GM12872 (cell line): ENCODE measurements at regions not wholly inside any gene's neighbourhood (a gene's known extent, or its start where the extent isn't known, plus 50 kb on each side); places are given as distances from the start of the nearest gene placed in this dataset.

Experiments
- TF ChIP-seq, protein P1 (sequence below): IDR thresholded peaks from 3 replicates; pipeline ENCODE4 v1.5.1; 2011; ENCODE audit warnings: low read depth, mild to moderate bottlenecking, low read length, moderate library complexity; ENCODE audit not compliant: insufficient read depth

DNA sequence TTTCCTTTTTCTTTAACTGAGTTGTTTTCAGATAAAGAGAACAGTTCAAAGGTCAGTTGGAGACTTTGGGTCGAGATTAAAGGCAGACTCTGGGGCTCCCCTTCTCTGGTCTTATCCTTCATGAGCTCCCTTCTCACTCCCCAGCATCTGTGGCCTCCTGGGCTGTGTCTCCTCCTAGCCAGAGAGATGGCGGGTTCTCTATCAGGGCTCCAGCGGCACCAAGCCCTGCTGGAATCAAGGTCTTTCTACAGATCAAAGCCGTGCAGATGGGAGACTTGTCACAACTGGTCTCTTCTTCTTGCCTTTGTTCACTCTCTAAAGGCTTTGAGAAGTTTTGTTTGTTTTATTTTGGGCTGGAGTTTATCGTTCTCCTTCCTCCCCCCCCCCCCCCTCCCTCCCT, 373.7 kb upstream of the C1orf174 start:
- TF ChIP-seq, protein P1, sequence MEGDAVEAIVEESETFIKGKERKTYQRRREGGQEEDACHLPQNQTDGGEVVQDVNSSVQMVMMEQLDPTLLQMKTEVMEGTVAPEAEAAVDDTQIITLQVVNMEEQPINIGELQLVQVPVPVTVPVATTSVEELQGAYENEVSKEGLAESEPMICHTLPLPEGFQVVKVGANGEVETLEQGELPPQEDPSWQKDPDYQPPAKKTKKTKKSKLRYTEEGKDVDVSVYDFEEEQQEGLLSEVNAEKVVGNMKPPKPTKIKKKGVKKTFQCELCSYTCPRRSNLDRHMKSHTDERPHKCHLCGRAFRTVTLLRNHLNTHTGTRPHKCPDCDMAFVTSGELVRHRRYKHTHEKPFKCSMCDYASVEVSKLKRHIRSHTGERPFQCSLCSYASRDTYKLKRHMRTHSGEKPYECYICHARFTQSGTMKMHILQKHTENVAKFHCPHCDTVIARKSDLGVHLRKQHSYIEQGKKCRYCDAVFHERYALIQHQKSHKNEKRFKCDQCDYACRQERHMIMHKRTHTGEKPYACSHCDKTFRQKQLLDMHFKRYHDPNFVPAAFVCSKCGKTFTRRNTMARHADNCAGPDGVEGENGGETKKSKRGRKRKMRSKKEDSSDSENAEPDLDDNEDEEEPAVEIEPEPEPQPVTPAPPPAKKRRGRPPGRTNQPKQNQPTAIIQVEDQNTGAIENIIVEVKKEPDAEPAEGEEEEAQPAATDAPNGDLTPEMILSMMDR: no peak

DNA sequence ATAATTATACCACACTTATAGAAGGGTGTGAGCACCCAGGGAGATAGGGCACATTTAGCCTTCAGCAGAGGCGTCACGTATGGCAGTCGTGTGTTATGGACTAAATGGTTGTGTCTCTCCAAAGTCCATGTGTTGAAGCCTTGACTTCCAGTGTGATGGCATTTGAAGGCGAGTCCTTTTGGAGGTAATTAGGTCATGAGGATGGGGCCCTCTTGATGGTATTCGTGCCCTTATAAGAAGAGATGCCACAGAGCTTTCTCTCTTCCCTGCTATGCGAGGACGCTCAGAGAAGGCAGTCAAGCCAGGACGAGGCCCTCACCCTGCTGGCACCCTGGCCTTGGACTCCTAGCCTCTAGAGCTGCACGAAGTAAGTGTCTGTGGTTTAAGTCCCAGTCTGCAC, 375.0 kb upstream of the C1orf174 start:
- TF ChIP-seq, protein P1: no peak

DNA sequence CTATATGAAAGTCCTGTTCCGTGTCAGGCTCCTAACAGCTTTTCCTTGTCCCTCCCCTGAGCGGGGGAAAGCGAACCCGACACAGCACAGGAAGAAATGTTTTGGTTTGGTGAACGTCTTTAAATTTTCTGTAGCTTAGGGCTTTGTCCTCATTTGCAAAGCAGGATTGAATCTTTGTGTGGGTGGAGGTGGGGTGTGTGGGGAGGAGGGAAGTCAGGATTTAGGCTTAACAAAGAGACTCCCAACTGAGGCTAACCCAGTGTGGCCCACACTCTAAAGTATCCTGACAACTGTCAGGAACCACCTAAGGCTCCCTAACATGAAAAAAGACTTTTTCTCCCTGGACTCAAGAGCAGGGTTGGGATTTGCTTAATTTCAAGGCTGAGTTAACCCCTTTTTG, 376.2 kb upstream of the C1orf174 start:
- TF ChIP-seq, protein P1: no peak

DNA sequence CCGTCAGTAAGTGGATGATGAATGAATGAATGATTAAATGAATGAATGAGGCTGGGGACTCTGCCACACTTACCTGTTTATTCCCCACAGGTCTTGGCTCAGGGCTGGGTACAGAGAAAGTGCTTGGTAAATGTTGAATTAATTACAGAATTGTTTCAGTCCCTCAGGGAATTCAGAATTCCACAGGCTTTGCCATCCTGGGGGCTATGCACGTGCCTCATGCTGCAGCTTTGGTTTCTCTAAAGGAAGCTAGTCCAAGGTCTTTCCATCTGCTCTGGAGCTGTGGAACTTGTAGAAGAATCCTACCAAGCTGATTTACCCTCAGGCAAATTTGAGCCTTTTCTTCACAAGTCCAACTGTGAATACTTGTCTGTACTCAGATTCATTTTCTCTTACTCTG, 376.8 kb upstream of the AJAP1 start:
- TF ChIP-seq, protein P1: no peak

DNA sequence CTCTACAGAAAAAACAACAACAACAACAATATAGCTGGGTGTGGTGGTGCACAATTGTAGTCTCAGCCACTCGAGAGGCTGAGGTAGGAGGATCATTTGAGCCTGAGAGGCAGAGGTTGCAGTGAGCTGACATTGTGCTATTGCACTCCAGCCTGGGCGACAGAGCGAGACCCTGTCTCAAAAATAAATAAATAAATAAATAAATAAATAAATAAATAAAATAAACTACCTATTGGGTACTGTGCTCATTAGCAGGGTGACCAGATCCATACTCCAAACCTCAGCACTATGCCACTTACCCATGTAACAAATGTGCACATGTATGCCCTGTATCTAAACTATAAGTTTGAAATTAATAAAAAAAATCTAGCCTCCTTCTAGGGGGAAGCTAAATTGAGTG, 369.4 kb upstream of the AJAP1 start:
- TF ChIP-seq, protein P1: no peak

DNA sequence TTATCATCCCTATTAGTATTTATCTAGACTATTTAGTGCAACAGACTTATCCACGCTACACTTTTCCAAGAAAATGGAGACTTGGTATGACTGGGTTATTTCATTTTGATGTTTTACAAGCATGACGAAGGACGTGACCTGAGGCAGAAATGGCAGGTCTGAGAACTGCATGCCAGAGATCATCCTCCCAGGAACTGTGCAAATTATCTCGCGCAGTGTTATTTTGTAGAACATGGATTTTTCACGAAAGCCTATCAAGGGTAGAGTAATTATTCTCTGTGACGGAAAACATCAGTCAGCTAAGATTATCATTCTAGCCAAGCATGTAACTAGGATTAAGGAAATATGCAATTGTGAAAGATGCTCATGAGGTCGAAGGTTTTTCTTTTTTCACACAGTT, 361.5 kb upstream of the AJAP1 start:
- TF ChIP-seq, protein P1: no peak

DNA sequence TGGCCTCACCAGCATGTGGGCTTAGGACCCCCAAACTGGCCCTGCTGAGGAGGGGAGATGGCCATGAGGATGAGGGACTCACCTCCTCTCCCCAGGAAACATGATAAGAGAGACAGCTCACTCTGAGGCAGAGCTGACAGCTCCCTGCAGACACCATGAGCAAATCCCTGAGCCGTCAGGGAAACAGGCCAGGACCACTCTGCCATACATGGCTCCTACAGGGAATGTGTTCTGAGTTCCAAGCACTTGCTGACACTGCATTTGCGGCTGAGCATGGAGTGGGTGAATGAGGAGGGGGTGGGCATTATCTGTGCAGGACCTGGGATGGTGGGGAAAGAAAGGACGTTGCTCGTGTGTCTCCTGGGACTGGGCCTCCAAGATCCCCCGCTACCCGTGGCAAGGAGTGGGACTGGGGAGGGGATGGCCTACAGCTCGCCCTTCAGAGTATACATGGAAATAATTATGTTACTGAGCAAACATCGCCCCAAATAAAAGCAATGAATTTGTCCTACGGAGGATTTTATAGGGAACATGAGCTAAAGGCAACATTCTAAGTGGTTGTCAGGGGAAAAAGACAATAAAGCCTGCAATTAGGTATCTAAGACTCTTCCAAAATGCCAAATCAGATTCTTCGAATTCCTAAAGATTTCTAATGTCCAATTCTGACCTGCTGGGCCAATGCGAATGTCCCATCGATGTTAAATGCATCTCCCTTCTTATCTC, 355.9 kb upstream of the AJAP1 start:
- TF ChIP-seq, protein P1: no peak
